IPS-15b (cell line): ENCODE measurements at regions not wholly inside any gene's neighbourhood (a gene's known extent, or its start where the extent isn't known, plus 50 kb on each side); places are given as distances from the start of the nearest gene placed in this dataset.

Source experiments
- H3K27me3 ChIP-seq: one replicate; pipeline ENCODE4 v1.6.1; 2013; ENCODE audit warnings: low read length; ENCODE audit not compliant: control insufficient read depth, insufficient read depth
- H3K36me3 ChIP-seq: one replicate; pipeline ENCODE4 v1.6.1; 2013; ENCODE audit warnings: low read length; ENCODE audit not compliant: control insufficient read depth, insufficient read depth
- H3K4me1 ChIP-seq: one replicate; pipeline ENCODE4 v1.6.1; 2013; ENCODE audit warnings: mild to moderate bottlenecking, low read length; ENCODE audit not compliant: control insufficient read depth, insufficient read depth
- H3K4me3 ChIP-seq: one replicate; pipeline ENCODE4 v1.5.1; 2013; ENCODE audit warnings: low read depth, low read length
- H3K9ac ChIP-seq: one replicate; pipeline ENCODE4 v1.6.1; 2013; ENCODE audit warnings: low read depth, mild to moderate bottlenecking, low read length
- H3K9me3 ChIP-seq: one replicate; pipeline ENCODE4 v1.6.1; 2013; ENCODE audit warnings: mild to moderate bottlenecking, low read length; ENCODE audit not compliant: control insufficient read depth, insufficient read depth

DNA sequence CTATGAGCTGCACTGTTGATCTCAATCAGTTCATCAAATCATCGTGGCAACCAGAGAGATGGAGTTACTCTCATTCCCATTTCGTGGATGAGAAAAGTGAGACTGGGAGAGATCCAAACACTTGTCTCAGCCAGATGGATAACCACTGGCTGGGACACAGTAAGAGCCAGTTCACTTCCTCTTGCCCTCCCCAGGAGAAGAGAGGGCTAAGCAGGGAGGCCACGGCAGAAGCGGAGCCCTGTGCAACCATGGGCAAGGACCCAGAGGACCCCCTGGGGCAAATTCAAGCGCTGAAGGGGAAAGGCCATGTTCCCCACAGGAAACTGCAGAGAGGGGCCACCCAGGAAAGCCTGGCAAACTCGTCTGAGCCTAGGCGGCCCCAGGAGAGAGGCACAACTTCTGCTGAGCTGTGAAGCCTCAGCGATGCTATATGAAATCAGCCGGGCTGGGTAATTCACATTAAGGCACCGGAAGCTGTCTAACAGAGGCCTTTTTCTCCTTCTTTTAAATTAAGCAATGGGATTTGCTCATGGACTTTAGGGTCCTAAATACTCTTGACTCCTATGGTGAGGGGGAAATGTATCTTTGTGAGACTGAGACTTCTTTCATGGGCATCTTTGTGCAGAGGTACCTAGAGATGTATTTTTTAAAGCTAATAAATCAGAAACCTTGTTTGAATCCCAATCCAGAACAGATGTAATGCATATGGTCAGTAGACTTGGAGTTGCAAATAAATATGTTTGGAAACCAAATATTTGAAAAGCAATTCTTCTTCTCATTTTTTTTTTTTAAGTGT lies 137.1 kb upstream of the SMIM23 start:
- Histone ChIP-seq H3K4me1 (peaks cover 2% of the 10 kb centered on the region), H3K9ac (no peak overlapping the region), H3K4me3 (no peak overlapping the region), H3K36me3 (no peaks in the 10 kb centered on the region), H3K27me3 (no peaks in the 10 kb centered on the region), H3K9me3 (no peaks in the 10 kb centered on the region)

DNA sequence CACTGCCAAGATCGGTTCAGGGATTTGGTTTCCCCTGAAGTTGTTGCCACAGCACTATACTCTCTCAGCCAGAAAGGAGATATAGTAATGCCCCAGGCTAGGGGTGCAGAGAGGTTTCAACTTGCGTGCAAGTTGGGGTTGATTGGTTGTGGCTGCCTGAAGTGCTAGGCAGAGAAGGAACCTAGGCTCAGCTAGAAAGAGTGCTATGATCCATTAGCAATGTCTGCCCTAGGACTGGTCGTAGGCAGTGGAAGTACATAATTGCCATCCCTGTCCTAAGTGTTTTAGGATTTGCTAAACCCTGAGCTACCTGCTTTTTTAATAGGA lies 136.6 kb upstream of the SMIM23 start:
- no peaks in the 10 kb centered on the region for H3K36me3 ChIP-seq
- no peaks in the 10 kb centered on the region for H3K27me3 ChIP-seq
- H3K4me1 ChIP-seq: peaks cover 2% of the 10 kb centered on the region
- H3K9me3 ChIP-seq: no peaks in the 10 kb centered on the region
- H3K9ac ChIP-seq: no peak overlapping the region
- no peak overlapping the region for H3K4me3 ChIP-seq

DNA sequence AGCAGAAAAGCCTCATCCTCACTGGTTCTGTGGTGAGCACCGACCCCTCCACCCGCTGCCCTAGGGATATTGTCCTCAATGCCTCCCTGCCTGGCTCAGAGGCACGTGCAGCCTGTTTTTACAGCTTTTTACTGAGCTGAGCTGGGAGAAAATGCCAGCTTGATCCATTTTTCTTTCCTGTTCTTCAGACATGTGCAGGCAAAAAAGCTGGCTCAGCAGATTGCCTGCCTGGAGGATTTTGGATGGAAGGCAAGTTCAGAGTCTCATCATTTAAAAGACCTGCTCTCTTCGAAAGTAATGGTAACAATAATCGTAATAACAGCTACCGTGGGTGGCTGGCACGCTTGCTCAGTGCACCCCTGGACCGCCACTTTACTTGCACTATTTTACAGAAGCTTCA lies 135.0 kb upstream of the SMIM23 start:
- Histone ChIP-seq H3K9ac (no peak overlapping the region), H3K36me3 (no peaks in the 10 kb centered on the region), H3K27me3 (no peaks in the 10 kb centered on the region), H3K9me3 (no peaks in the 10 kb centered on the region), H3K4me1 (peaks cover 2% of the 10 kb centered on the region), H3K4me3 (no peak overlapping the region)

DNA sequence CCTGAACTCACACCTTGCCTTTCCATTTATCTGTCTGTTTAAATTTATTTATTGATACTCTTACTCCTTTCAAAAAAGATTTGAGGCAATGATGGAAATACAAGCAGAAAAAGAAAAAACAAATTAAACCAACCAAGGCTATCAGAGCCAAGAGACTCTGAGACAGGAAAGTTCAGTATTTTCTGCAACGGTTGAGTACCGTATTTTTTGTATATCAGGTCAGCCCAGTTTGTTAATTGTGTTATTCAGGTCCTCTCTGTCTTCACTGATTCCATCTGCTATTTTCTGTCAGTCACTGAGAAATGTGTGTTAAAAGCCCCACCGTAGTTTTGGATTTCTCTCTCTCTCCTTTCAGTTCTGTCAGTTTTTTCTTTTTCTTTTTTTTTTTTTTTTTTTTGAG lies 134.5 kb upstream of the SMIM23 start:
- no peaks in the 10 kb centered on the region for H3K36me3 ChIP-seq
- H3K4me3 ChIP-seq: no peak overlapping the region
- no peak overlapping the region for H3K9ac ChIP-seq
- H3K4me1 ChIP-seq: peaks cover 2% of the 10 kb centered on the region
- H3K27me3 ChIP-seq: no peaks in the 10 kb centered on the region
- H3K9me3 ChIP-seq: no peaks in the 10 kb centered on the region

DNA sequence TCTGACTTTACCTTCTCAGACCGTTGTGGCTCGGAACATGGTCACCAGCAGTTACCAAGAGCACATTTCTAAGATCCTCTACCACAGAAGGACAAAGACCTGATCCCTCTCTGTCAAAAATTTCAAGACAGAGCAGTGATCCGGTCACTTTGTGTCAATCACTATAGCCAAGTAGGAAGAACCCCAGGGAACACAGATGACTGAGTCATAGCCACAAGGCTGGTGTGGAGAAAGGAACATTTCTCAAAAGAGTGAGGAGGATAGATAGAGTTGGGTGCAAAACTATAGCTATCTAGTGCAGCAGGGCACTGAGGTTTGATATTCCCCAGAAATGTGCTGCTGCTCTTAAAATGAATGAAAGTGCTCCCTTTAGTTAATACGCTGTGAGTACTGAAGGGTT lies 130.7 kb upstream of the SMIM23 start:
- Histone ChIP-seq H3K36me3 (no peaks in the 10 kb centered on the region), H3K4me1 (peaks cover 3% of the 10 kb centered on the region), H3K27me3 (no peaks in the 10 kb centered on the region), H3K9me3 (no peaks in the 10 kb centered on the region), H3K9ac (no peak overlapping the region), H3K4me3 (no peak overlapping the region)

DNA sequence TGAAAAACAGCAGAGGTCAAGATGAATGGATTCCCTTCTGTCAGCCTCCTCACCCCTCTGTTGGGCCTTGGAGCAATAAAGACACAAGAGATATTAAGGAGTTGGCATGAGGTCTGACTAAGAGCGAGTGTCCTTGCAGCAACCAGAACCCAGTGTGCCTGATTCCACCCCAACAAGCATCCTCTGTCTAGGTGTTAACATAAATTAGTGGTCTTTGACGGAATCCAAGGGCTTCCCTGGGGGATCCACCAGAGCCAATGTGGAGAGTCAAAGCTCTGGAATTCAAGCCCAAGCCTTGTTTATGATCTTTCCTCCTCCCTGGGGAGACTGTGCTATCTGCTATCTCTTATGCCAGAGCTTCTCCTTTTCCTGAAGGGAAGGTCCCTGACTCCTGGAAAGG lies 128.1 kb upstream of the SMIM23 start:
- H3K36me3 ChIP-seq: no peaks in the 10 kb centered on the region
- H3K4me3 ChIP-seq: no peak overlapping the region

DNA sequence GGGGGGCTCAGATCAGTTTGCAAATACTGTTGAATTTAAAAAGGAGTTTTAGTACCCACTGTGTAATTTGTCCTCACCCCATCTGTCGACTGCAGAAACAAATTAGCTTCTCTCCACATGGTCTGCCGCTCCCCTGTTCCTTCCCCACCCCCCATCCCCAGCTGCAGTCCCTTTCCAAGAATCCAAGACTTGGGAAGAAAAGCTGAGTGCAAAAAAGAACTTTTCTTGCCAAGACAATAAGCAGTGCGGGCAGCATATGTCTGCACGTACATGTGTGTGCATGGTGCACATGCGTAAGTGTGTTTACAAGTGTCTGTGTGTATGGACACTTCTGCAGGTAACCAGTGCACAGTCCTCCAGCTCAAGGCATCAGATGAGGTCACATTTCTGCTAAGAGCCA lies 125.7 kb upstream of the SMIM23 start:
- H3K9ac ChIP-seq: no peak overlapping the region
- no peak overlapping the region for H3K4me3 ChIP-seq
- no peaks in the 10 kb centered on the region for H3K36me3 ChIP-seq
- H3K9me3 ChIP-seq: no peaks in the 10 kb centered on the region
- no peaks in the 10 kb centered on the region for H3K27me3 ChIP-seq
- peaks cover 3% of the 10 kb centered on the region for H3K4me1 ChIP-seq

More for the DNA sequence above, 128.1 kb upstream of the SMIM23 start:
- H3K4me1 ChIP-seq: peaks cover 3% of the 10 kb centered on the region
- H3K27me3 ChIP-seq: no peaks in the 10 kb centered on the region
- no peaks in the 10 kb centered on the region for H3K9me3 ChIP-seq
- H3K9ac ChIP-seq: no peak overlapping the region

DNA sequence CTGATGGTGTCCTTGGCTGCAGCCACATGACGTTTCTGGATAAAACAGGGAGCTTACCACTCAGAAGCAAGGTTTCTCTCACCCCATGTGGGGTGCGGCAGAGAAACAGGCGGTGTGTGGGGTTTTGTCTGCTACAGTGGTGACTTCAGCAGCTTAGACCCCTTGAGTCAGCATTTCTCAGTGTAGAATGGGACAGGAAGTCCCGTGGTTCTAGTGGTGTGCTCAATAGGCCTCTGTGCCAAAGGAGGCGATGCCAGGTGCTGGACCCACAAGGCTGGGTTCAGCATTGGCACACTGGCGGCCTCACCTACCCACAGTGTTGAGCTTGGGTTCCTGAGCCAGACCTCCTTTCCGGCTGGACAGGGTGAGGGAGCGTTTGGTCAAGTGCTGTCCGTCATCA lies 125.2 kb upstream of the SMIM23 start:
- no peak overlapping the region for H3K9ac ChIP-seq
- no peak overlapping the region for H3K4me3 ChIP-seq
- peaks cover 3% of the 10 kb centered on the region for H3K4me1 ChIP-seq
- no peaks in the 10 kb centered on the region for H3K36me3 ChIP-seq
- H3K9me3 ChIP-seq: no peaks in the 10 kb centered on the region
- no peaks in the 10 kb centered on the region for H3K27me3 ChIP-seq

DNA sequence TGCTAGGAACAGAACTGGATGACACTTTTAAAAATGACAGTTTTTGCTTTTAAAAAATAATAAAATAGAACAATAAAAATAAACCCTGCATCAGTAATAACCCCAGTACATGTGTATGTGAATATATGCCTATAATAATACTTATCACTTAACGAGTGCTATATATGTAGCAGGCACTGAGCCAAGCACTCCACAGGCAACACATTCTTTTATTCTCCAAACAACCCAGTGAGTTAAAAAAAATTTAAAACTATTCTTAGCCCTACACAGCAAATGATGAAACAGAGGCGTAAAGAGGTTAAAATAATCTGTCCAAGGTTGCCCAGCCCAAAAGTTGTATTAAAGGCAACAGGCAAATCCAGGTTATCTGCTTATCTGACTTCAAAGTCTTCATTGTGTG lies 124.5 kb upstream of the SMIM23 start:
- Histone ChIP-seq H3K9me3 (no peaks in the 10 kb centered on the region), H3K4me3 (no peak overlapping the region), H3K36me3 (no peaks in the 10 kb centered on the region), H3K27me3 (no peaks in the 10 kb centered on the region), H3K9ac (no peak overlapping the region), H3K4me1 (peaks cover 3% of the 10 kb centered on the region)

DNA sequence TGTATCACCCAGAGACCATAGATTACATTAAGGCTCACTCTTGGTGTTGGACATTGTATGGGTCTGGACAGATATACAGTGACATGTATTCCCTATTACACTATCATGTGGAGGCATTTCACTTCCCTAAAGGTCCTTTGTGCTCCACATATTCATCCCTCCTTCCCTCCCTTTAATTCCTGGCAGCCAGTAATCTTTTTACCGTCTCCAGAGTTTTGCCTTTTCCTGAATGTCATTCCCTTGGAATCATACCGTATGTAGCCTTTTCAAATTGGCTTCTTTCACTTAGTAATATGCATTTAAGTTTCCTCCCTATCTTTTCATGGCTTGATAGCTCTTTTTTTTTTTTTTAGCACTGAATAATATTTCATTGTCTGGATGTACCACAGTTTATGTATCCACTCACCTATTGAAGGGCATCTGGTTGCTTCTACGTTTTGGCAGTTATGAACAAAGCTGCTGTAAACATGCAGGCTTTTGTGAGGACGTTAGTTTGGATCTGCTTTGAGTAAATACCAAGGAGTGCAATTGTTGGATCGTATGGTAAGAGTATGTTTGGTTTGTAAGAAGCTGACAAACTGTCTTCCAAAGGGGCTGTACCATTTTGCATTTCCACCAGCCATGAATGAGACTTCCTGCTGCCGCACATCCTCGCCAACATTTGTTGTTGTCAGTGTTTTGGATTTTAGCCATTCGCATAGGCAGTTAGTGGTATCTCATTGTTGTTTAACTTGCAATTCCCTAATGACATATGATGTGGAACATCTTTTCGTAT lies 122.1 kb upstream of the SMIM23 start:
- no peaks in the 10 kb centered on the region for H3K9me3 ChIP-seq
- no peaks in the 10 kb centered on the region for H3K27me3 ChIP-seq
- H3K4me1 ChIP-seq: peaks cover 8% of the 10 kb centered on the region
- H3K36me3 ChIP-seq: no peaks in the 10 kb centered on the region
- H3K9ac ChIP-seq: no peak overlapping the region
- no peak overlapping the region for H3K4me3 ChIP-seq

DNA sequence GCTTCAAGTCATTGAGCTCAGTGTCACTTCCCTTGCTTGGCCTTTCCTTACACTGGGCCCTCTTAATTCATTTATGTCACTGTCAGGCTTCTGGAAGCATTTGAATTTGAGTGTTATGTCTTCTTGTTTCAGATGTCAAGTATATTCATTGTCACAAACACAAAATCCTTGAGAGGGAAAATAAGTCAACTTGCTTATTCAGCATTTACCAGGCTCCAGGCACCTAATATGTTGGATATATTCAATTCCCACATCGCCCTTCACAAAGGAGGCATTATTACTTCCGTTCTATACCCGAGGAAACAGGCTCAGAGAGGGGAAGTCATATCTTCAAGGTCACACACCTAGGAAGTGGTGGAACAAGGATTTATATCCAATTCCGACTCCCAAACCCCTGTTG lies 121.1 kb upstream of the SMIM23 start:
- Histone ChIP-seq H3K9ac (no peak overlapping the region), H3K9me3 (no peaks in the 10 kb centered on the region), H3K27me3 (no peaks in the 10 kb centered on the region), H3K36me3 (no peaks in the 10 kb centered on the region), H3K4me3 (no peak overlapping the region), H3K4me1 (peaks cover 5% of the 10 kb centered on the region)

DNA sequence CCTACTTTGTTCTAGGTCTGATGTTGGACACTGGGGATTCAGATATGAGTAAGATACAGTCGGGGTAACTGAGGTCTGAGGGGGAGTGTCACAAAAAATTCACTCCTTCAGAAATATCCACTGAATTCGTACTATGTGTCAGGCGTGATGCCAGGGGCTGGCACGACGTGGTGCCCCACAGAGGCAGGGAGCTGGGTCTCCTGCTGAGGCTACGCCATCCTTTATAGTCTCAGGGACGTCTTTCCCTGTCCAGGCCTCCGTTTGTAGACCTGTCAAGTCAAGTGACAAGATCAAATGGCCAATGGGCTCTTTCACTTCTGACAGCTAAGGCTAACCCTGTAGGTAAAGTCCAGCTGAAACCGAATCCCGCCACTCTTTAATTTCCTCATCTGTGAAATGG lies 118.8 kb upstream of the SMIM23 start:
- no peak overlapping the region for H3K9ac ChIP-seq
- no peak overlapping the region for H3K4me3 ChIP-seq
- H3K4me1 ChIP-seq: peaks cover 5% of the 10 kb centered on the region
- no peaks in the 10 kb centered on the region for H3K9me3 ChIP-seq
- no peaks in the 10 kb centered on the region for H3K27me3 ChIP-seq
- H3K36me3 ChIP-seq: no peaks in the 10 kb centered on the region
